22Rv1 (cell line): ENCODE measurements at regions not wholly inside any gene's neighbourhood (a gene's known extent, or its start where the extent isn't known, plus 50 kb on each side); places are given as distances from the start of the nearest gene placed in this dataset.

ENCODE experiments used
- H3K27ac ChIP-seq: fragments of 450-650 bp; 2 replicates; pipeline ENCODE4 v1.5.1; 2017
- ZFX ChIP-seq: fragments of 450-650 bp; IDR thresholded peaks from 2 replicates; pipeline ENCODE4 v1.6.1; 2017; ENCODE audit warnings: antibody characterized with exemption, borderline replicate concordance
- TF ChIP-seq, protein P1 (sequence below): fragments of 450-650 bp; IDR thresholded peaks from 2 replicates; pipeline ENCODE4 v1.5.1; 2017; ENCODE audit warnings: mild to moderate bottlenecking

DNA sequence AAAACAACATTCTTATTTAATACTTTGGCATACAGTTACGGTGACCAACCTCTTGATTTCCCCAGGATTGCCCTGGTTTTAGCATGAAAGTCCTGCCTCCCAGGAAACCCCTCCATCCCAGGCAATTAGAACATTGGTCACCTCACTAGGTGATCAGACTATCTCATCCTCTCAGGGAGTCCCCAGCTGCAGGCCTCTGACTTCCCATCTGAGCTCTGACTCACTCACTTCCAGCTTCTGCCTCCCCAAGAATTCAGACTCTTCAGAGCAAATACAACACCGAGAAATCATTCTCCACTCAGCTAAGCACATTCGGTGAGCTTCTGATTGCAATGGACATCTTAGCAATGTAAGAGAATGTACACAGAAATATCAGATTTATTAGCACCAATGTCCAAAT, 92.4 kb upstream of the HES1 start:
- no peak overlapping the region for H3K27ac ChIP-seq
- TF ChIP-seq, protein P1, sequence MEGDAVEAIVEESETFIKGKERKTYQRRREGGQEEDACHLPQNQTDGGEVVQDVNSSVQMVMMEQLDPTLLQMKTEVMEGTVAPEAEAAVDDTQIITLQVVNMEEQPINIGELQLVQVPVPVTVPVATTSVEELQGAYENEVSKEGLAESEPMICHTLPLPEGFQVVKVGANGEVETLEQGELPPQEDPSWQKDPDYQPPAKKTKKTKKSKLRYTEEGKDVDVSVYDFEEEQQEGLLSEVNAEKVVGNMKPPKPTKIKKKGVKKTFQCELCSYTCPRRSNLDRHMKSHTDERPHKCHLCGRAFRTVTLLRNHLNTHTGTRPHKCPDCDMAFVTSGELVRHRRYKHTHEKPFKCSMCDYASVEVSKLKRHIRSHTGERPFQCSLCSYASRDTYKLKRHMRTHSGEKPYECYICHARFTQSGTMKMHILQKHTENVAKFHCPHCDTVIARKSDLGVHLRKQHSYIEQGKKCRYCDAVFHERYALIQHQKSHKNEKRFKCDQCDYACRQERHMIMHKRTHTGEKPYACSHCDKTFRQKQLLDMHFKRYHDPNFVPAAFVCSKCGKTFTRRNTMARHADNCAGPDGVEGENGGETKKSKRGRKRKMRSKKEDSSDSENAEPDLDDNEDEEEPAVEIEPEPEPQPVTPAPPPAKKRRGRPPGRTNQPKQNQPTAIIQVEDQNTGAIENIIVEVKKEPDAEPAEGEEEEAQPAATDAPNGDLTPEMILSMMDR, result no peak
- no peak for TF ChIP-seq ZFX

DNA sequence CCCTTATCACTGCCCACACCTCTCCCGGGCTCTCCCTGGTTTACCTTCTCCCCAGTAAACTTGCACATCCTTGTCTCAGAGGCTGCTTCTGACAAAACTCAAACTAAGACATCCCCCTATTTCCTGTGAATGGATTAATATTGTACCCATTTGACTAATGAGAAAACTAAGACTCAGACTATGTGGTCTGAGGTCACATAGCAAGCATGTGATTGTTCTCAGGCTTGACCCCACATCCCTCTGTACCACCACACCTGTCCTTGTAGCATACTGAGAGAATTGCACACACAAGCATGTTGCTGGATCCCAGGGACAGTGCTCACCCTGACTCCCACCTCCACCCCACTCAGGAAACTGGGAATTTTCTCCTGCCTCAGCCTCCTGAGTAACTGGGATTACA, 90.7 kb upstream of the HES1 start:
- TF ChIP-seq, protein P1, result no peak

GRCh38 chr3:194045919-194046318, 90.0 kb upstream of the HES1 start:
- TF ChIP-seq ZFX, result no peak
- TF ChIP-seq, protein P1, result no peak

More for the DNA sequence above, 90.7 kb upstream of the HES1 start:
- no peak overlapping the region for H3K27ac ChIP-seq

GRCh38 chr3:194046531-194046930, 89.4 kb upstream of the HES1 start:
- H3K27ac ChIP-seq, result no peak overlapping the region
- no peak for TF ChIP-seq ZFX
- TF ChIP-seq, protein P1, result no peak

More at GRCh38 chr3:194045919-194046318, 90.0 kb upstream of the HES1 start:
- H3K27ac ChIP-seq, result no peak overlapping the region

DNA sequence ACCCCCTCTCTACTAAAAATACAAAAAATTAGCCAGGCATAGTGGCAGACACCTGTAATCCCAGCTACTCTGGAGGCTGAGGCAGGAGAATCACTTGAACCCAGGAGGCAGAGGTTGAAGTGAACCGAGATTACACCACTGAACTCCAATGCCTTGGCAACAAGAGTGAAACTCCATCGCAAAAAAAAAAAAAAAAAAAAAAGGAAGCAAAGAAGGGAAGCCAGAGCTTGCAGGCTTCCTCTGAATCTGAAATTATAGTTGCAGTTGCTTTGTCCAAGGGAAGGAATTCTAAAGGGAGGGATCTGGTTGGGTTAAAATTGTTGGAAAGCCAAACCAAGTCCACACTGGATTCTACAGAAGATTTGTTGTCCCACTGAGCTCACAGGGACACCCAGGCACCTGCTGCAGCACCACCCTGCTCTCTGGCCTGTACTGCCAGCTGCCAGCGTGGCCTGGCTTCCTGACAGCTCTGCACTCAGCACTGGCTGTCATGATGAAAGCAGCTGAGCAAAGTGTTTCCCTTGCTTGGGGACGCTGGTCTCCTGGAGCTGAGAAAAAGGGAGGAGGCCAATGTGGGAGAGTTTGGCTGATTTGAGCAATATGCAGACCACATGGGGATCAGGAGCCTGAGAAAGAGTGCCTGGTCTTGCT, 88.8 kb upstream of the HES1 start:
- TF ChIP-seq, protein P1, result no peak
- no peak for TF ChIP-seq ZFX
- no peak overlapping the region for H3K27ac ChIP-seq

- TF ChIP-seq, protein P1, result no peak
- no peak for TF ChIP-seq ZFX
- no peak overlapping the region for H3K27ac ChIP-seq
Observed at GRCh38 chr3:194049394-194049793, 86.6 kb upstream of the HES1 start.

DNA sequence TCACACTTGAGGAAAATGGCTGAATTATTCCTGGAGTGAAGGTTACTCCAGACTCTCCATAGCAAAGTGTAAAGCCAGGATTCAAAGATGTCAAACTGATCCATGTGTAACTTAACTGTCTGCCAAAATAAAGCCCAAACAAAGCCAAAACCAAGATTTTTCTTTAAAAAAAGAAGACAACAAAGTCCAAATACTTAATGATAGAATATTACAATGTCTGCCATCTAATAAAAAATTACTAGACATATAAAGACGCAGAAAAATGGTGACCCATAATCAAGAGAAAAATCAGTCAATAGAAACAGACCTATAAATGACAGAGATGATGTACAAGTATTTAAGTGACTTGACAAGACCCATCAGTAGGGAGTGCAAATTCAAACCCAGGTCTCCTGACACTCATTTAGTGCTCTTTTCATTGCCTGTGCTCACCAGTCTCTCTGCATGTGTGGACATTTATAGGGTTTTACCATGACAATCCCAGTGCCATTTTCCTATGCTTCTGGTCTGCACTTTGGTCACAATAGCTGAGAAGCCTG, 85.1 kb upstream of the HES1 start:
- H3K27ac ChIP-seq, result no peak overlapping the region
- no peak for TF ChIP-seq ZFX
